ENCODE measurements at regions not wholly inside any gene's neighbourhood (a gene's known extent, or its start where the extent isn't known, plus 50 kb on each side); places are given as distances from the start of the nearest gene placed in this dataset.

DNA sequence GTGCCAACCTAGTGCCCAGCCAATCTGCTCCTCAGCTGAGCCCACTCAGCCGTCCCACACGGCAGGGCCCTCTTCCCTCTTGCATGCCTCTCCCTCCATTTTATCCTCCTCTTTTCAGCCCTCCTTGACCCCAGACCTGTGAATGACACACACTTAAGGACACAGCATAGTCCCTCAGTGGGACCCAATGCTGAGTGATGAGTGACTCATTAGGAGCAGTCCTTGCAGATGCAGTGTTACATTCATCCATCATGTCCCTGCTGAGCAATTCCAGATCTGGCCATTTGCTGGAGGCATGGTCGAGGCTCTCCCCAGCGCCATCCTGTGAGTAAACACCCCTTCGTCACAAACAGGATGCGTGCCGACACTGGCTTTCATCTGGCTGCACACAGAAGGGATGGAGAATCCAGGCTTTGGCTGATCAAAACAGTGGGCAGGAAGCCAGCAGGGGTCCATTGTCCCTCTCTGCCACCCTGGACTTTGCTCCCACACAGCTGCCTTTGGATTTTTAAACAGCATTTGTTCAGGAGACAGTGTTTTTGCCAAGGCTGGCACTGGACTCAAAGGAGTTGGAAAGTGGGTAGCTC lies 122.6 kb downstream of the AXIN2 start:
- TF ChIP-seq, protein P1, sequence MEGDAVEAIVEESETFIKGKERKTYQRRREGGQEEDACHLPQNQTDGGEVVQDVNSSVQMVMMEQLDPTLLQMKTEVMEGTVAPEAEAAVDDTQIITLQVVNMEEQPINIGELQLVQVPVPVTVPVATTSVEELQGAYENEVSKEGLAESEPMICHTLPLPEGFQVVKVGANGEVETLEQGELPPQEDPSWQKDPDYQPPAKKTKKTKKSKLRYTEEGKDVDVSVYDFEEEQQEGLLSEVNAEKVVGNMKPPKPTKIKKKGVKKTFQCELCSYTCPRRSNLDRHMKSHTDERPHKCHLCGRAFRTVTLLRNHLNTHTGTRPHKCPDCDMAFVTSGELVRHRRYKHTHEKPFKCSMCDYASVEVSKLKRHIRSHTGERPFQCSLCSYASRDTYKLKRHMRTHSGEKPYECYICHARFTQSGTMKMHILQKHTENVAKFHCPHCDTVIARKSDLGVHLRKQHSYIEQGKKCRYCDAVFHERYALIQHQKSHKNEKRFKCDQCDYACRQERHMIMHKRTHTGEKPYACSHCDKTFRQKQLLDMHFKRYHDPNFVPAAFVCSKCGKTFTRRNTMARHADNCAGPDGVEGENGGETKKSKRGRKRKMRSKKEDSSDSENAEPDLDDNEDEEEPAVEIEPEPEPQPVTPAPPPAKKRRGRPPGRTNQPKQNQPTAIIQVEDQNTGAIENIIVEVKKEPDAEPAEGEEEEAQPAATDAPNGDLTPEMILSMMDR (conservative IDR thresholded peaks at IDR 0.05; ENCODE audit: low read depth in 2 of 2): no peak
- no peak for TF ChIP-seq EZH2phosphoT487 (IDR thresholded peaks at IDR 0.05; ENCODE audit: unreplicated experiment)
